ENCODE measurements at regions not wholly inside any gene's neighbourhood (a gene's known extent, or its start where the extent isn't known, plus 50 kb on each side); places are given as distances from the start of the nearest gene placed in this dataset.
"Not testable (repeated sequence)": the region's sequence is repeated elsewhere in the genome, so short reads cannot be mapped to it uniquely, and the experiment has no call there.

GRCh38 chrX:96112689-96113088, 572.0 kb upstream of the DIAPH2 start:
- TF ChIP-seq CTCF (conservative IDR thresholded peaks at IDR 0.05), result no peak
- no peak overlapping the region for H3K27ac ChIP-seq

- no peak for TF ChIP-seq CTCF (conservative IDR thresholded peaks at IDR 0.05)
- no peak overlapping the region for H3K27ac ChIP-seq
These were observed 558.5 kb upstream of the DIAPH2 start for GRCh38 chrX:96126182-96126581.

GRCh38 chrX:96128058-96128457, 556.6 kb upstream of the DIAPH2 start:
- not testable (repeated sequence) for H3K27ac ChIP-seq

- no peak for TF ChIP-seq CTCF (conservative IDR thresholded peaks at IDR 0.05)
- no peak overlapping the region for H3K27ac ChIP-seq
These were observed 543.8 kb upstream of the DIAPH2 start for GRCh38 chrX:96140796-96141195.

- H3K27ac ChIP-seq, result no peak overlapping the region
- no peak for TF ChIP-seq CTCF (conservative IDR thresholded peaks at IDR 0.05)
These were observed 537.0 kb upstream of the DIAPH2 start for GRCh38 chrX:96147681-96148080.

GRCh38 chrX:96170626-96171025, 514.0 kb upstream of the DIAPH2 start:
- no peak overlapping the region for H3K27ac ChIP-seq

GRCh38 chrX:96176921-96177320, 507.7 kb upstream of the DIAPH2 start:
- H3K27ac ChIP-seq, result no peak overlapping the region
- TF ChIP-seq CTCF (conservative IDR thresholded peaks at IDR 0.05), result no peak

More at GRCh38 chrX:96170626-96171025, 514.0 kb upstream of the DIAPH2 start:
- TF ChIP-seq CTCF (conservative IDR thresholded peaks at IDR 0.05), result no peak

GRCh38 chrX:96181605-96182004, 503.0 kb upstream of the DIAPH2 start:
- TF ChIP-seq CTCF (conservative IDR thresholded peaks at IDR 0.05), result no peak
- H3K27ac ChIP-seq, result no peak overlapping the region
